HG03575 (cell line): ENCODE measurements at regions not wholly inside any gene's neighbourhood (a gene's known extent, or its start where the extent isn't known, plus 50 kb on each side); places are given as distances from the start of the nearest gene placed in this dataset.

Experiments used
- ATAC-seq: cut with Tn5 transposase; IDR thresholded peaks from one replicate; pipeline ENCODE4 v1.9.1; 2021; ENCODE audit not compliant: unreplicated experiment, insufficient number of reproducible peaks, low FRiP score; ENCODE audit errors: extremely low read depth

GRCh38 chr5:28017178-28017577 lies 978.8 kb upstream of the CDH9 start:
- ATAC-seq = no peak

DNA sequence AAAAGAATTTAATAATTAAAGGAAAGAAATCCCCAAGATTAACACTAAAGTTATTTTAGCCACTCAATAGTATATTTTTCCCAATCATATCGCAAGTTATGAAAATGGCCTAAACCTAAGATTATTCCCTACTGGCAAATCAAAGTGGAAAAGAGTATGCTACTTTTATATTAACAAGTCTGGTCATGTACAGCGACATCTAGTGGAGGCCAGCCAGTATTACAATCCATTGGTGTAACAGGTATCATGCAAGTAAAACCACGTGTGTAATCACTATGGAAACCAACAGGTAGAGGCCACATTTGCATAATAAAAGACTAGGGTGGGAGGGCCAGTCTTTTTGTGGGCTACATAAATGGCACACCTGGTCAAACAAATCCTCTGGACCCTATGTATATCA lies 976.4 kb upstream of the CDH9 start:
- no peak for ATAC-seq

DNA sequence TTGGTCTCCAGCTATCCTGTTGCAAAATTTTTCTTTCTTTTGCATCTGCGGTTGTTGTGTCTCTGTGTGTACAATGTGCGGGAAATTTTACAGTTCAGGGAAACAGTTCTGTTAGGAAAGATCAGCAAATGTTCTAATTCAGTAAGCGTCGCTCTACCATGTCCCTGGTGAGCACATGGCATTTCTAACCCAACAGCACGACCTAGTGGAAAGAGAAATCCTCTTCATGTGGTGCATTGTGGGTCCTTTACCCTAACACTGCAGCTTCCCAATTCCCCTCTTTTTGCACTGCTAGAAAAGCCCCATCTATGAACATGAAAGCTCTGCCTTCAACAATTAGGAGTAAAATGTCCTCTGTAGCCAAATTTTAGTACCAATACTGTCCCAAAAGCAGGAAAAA lies 974.2 kb upstream of the CDH9 start:
- no peak for ATAC-seq

GRCh38 chr5:28009576-28009975 lies 971.2 kb upstream of the CDH9 start:
- ATAC-seq = no peak

GRCh38 chr5:27996665-27997064 lies 958.3 kb upstream of the CDH9 start:
- ATAC-seq = no peak

- ATAC-seq = no peak
Observed at GRCh38 chr5:27995867-27996266, 957.5 kb upstream of the CDH9 start.

DNA sequence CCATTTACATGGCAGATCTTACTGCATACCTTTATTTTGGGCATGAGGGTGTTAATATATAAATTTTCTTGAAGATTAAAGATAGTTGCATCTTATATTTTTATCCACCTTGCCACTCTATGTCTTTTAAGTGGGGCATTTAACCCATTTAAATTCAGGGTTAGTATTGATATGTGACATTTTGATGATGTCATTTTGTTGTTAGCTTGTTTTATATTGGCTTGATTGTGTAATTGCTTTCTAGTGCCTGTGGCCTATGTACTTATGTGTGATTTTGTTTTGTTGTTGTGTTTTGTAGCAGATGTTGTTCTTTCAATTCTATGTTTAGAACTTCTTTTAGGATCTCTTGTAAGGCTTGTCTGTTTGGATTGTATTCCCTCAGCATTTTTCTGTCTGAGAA lies 939.9 kb upstream of the CDH9 start:
- no peak for ATAC-seq

GRCh38 chr5:27969157-27969556 lies 930.8 kb upstream of the CDH9 start:
- no peak for ATAC-seq

DNA sequence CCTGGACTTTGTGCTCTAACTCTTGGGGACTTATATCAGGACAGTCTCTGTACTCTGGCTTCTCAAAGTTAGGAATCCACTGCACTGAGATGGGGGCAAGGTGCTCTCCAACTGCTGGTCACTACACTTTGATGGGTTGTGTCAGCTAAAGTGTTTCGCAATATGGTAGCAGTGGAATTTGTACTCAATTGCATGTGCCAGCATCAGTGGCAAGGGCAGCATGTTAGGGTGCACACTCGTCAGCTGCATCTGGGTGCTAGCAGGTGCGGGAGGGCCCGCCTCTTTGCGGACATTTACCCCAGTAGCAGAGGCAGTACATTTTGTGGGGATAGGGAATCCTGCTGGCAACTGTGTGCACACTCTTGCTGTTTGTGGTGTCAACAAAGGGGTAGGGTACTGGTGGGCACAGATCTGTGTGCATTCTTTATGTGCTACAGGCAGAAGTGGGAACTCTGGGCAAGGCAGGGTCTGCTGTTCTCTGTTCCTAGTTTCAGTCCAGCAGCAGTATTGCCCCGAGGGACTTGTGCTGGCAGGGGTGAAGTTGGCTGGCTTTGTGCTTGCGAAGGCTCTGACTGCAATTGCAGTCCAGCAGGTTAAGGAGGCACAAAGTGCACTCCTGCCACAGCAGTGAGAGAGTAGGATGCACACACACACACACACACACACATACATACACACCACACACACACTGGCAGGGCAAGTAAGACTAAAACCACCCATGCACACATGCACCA lies 924.8 kb upstream of the CDH9 start:
- ATAC-seq = no peak

DNA sequence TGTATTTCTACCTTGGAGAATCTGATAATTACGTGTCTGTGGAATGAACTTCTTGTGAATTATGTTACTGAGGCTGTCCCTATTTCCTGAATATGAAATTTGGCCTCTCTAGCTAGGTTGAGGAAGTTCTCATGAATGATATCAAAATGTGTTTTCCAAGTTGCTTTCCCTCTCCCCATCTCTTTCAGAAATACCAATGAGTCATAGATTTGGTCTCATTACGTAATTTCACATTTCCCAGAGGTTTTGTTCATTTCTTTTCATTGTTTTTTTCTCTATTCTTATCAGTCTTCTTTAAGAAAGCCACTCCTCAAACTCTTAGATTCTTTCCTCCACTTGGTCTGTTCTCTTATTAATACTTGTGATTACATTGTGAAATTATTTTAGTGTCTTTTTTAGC lies 923.8 kb upstream of the CDH9 start:
- ATAC-seq = no peak

DNA sequence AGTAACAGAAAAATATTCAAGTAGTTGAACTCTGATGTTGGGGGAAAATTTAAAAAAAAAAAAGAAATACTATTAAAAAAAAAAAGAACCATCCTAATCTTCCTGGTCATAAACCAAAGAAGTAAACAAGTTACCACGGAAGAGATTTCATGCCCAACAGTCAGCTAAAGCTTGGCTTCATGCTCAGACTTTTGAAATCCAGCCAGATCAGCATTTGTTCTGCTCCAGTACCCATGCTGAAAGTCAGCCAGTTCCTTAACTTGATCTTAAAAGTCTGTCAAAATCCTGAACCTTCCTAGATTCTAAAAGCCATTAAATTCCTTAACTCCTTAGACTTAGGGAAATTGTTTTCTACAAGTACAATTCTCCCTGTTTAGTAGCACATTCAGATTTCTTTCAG lies 908.7 kb upstream of the CDH9 start:
- ATAC-seq = no peak

DNA sequence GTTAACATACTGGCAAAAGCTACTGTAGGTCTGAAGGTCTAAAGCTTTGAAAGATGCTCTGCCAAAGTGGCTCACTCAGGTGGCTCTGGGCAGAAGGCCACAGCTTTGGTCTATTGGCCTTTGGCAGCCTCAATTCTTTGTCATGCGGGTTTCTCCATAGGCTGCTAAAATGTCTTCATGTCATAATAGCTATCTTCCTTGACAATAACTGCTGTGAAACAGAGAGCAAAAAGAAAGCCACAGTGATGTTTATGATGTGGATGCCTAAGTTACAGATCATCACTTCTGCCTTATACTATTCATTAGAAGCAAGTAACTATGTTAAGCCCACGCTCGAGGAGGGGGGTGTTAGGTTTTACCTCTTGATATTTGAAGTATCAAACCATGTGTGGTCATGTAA lies 906.1 kb upstream of the CDH9 start:
- ATAC-seq = no peak

- ATAC-seq = no peak
Observed at GRCh38 chr5:27938989-27939388, 900.6 kb upstream of the CDH9 start.

GRCh38 chr5:27928060-27928459 lies 889.7 kb upstream of the CDH9 start:
- no peak for ATAC-seq

DNA sequence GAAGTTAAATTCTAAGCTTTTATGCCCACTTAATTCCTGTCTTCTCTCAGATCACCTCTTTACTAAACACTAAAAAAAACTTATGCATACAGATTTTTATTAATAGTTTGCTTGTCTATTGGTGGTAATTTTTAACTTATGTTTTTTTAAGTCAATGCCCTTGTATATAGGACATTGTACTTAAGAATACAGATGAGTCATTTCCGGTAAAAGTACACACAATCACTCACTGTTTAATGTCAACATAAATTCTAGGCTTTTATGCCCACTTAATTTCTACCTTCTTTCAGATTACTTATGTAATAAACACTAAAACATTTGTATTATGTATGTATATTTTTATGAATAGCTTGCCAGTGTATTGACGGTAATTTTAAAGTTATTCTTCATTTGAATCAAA lies 872.8 kb upstream of the CDH9 start:
- no peak for ATAC-seq

GRCh38 chr5:27908341-27908740 lies 870.0 kb upstream of the CDH9 start:
- no peak for ATAC-seq

DNA sequence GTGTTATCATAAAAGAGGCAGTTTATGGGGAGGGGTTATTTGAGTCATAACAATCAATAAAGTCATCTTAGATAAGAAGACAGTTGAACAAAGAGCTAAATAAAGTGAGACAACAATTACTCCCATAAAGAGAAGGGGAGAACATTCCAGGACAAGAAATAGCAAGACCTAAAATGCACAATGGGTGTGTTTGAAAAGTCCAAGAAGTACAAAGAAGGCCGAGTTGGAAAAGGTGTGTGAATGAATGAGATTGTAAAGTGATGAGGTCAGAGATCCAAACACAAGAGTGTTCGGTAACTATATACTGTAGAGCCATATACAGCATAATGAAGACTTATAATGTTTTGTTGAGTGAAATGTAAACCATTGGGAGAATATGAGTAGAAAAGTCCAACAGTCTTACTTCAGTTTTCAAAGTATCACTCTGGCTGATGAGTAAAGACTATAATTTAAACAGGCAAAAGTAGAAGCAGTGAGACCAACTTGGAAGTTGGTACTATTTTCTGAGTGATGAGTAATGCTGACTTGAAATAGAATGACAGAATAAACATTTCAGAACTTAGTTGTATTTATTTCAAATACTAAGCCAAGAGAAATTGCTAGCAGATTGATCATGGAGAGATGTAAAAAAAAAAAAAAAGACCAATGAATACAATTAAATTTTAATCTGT lies 868.7 kb upstream of the CDH9 start:
- no peak for ATAC-seq

DNA sequence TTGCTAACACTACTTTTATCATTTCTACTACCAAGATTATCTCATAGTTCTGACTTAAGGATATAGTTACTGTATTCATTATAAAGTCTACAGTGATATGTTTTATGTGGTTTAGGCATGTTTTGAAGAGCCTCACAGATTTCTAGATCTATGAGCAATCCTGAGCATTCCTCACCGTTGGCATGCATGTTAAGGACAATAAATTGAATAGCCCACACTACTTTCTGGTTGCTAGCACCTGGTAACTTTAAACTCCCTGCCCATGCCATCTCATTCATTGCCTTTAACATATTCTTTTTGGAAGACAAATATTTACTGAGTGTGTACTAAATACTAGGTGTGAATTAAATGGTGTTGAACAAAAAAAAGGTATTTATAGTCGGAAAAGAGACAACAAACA lies 868.1 kb upstream of the CDH9 start:
- ATAC-seq = no peak

- ATAC-seq = no peak
Observed at GRCh38 chr5:27900761-27901160, 862.4 kb upstream of the CDH9 start.

DNA sequence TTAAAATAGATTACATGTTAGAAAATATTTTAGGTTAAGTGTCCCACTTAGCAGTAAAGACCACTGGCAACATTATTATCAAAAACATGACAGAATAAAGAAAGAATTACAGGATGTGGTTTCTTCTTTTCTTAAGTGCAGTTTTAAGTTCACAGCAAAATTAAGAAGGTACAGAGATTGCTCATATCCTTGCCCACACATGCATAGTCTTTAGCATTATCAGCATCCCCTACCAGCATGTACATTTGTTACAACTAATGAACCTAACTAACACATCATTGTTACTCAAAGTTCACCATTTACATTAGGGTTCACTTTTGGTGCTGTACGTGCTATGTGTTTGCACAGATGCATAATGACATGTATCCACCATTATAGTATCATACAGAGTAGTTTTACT lies 837.7 kb upstream of the CDH9 start:
- no peak for ATAC-seq

GRCh38 chr5:27875148-27875547 lies 836.8 kb upstream of the CDH9 start:
- ATAC-seq = no peak
